Neural cell (in vitro differentiated cells): ENCODE measurements at regions not wholly inside any gene's neighbourhood (a gene's known extent, or its start where the extent isn't known, plus 50 kb on each side); places are given as distances from the start of the nearest gene placed in this dataset.

Experiments
- H2AFZ ChIP-seq: fragments of 200-600, 300-800 bp; sonication (generic), shearing (Covaris generic); 2 replicates; pipeline ENCODE4 v1.6.0; 2014; ENCODE audit warnings: low read depth, mild to moderate bottlenecking, antibody characterized with exemption, low read length, moderate library complexity
- H3F3A ChIP-seq: fragments of 200-600 bp; shearing (Covaris generic); 2 replicates; pipeline ENCODE4 v1.6.1; 2016; ENCODE audit warnings: mild to moderate bottlenecking, moderate library complexity, mixed read lengths, antibody characterized with exemption, low read length; ENCODE audit not compliant: insufficient read depth, poor library complexity, severe bottlenecking
- H3K27ac ChIP-seq: fragments of 200-600, 300-800 bp; sonication (generic), shearing (Covaris generic); 2 replicates; pipeline ENCODE4 v1.5.1; 2014; ENCODE audit warnings: mild to moderate bottlenecking, low read length, moderate library complexity
- H3K27me3 ChIP-seq: fragments of 300-800, 200-600 bp; sonication (generic), shearing (Covaris generic); 2 replicates; pipeline ENCODE4 v1.6.0; 2014; ENCODE audit warnings: mild to moderate bottlenecking, low read depth, low read length, moderate library complexity; ENCODE audit not compliant: insufficient read depth
- H3K36me3 ChIP-seq: fragments of 300-800, 200-600 bp; sonication (generic), shearing (Covaris generic); 2 replicates; pipeline ENCODE4 v1.5.1; 2014; ENCODE audit warnings: mild to moderate bottlenecking, antibody characterized with exemption, low read length, moderate library complexity; ENCODE audit not compliant: insufficient read depth
- H3K4me2 ChIP-seq: fragments of 300-800, 200-600 bp; sonication (generic), shearing (Covaris generic); 2 replicates; pipeline ENCODE4 v1.6.0; 2014; ENCODE audit warnings: mild to moderate bottlenecking, low read length
- H3K4me3 ChIP-seq: fragments of 300-800, 200-600 bp; sonication (generic), shearing (Covaris generic); 2 replicates; pipeline ENCODE4 v1.5.1; 2014; ENCODE audit warnings: mild to moderate bottlenecking, low read length, moderate library complexity
- H3K79me2 ChIP-seq: fragments of 200-600 bp; shearing (Covaris generic); replicated peaks from 2 replicates; pipeline ENCODE4 v1.6.0; 2014; ENCODE audit warnings: mild to moderate bottlenecking, low read length, moderate library complexity; ENCODE audit not compliant: insufficient read depth
- H3K9ac ChIP-seq: fragments of 300-800, 200-600 bp; sonication (generic), shearing (Covaris generic); 2 replicates; pipeline ENCODE4 v1.6.1; 2016; ENCODE audit warnings: mild to moderate bottlenecking, low read length, mixed read lengths
- H3K9me2 ChIP-seq: fragments of 200-600 bp; shearing (Covaris generic); 2 replicates; pipeline ENCODE4 v1.6.1; 2016; ENCODE audit warnings: mild to moderate bottlenecking, low read length, mixed read lengths; ENCODE audit not compliant: insufficient read depth
- H3K9me3 ChIP-seq: fragments of 200-600, 300-800 bp; sonication (generic), shearing (Covaris generic); 2 replicates; pipeline ENCODE4 v1.6.1; 2016; ENCODE audit warnings: mild to moderate bottlenecking, mixed run types, low read length, moderate library complexity, mixed read lengths
- H4K20me1 ChIP-seq: fragments of 200-600 bp; shearing (Covaris generic); 2 replicates; pipeline ENCODE4 v1.6.1; 2016; ENCODE audit warnings: mild to moderate bottlenecking, mixed run types; ENCODE audit not compliant: insufficient read depth
- EP300 ChIP-seq: fragments of 450-650 bp; conservative IDR thresholded peaks from 2 replicates; pipeline ENCODE4 v1.6.1; 2014; ENCODE audit warnings: antibody characterized with exemption, mild to moderate bottlenecking, moderate library complexity; ENCODE audit not compliant: poor library complexity, severe bottlenecking
- EZH2 ChIP-seq: fragments of 200-600, 300-800 bp; shearing (Covaris generic), sonication (generic); IDR thresholded peaks from 2 replicates; pipeline ENCODE4 v1.6.1; 2014; ENCODE audit warnings: antibody characterized with exemption, low read length, borderline replicate concordance, mild to moderate bottlenecking; ENCODE audit not compliant: insufficient read depth, poor library complexity, severe bottlenecking
- MXI1 ChIP-seq: fragments of 450-650 bp; conservative IDR thresholded peaks from 2 replicates; pipeline ENCODE4 v1.6.1; 2014; ENCODE audit warnings: antibody characterized with exemption, mild to moderate bottlenecking; ENCODE audit not compliant: poor library complexity, severe bottlenecking
- POLR2AphosphoS5 ChIP-seq: IDR thresholded peaks from 2 replicates; pipeline ENCODE4 v1.6.1; 2012
- RAD21 ChIP-seq: fragments of 450-650 bp; conservative IDR thresholded peaks from 2 replicates; pipeline ENCODE4 v1.6.1; 2014; ENCODE audit warnings: antibody characterized with exemption, mild to moderate bottlenecking, moderate library complexity
- SMC3 ChIP-seq: fragments of 450-650 bp; conservative IDR thresholded peaks from 2 replicates; pipeline ENCODE4 v1.6.1; 2014; ENCODE audit warnings: antibody characterized with exemption, mild to moderate bottlenecking, moderate library complexity; ENCODE audit not compliant: poor library complexity
- TAF1 ChIP-seq: IDR thresholded peaks from 2 replicates; pipeline ENCODE4 v1.6.1; 2012; ENCODE audit warnings: low read depth
- TF ChIP-seq, protein P1 (sequence below): IDR thresholded peaks from 2 replicates; pipeline ENCODE4 v1.6.1; 2012; ENCODE audit warnings: borderline replicate concordance
- TF ChIP-seq, protein P2 (sequence below): fragments of 450-650 bp; IDR thresholded peaks from 2 replicates; pipeline ENCODE4 v1.5.1; 2014; ENCODE audit warnings: antibody characterized with exemption, mild to moderate bottlenecking, moderate library complexity; ENCODE audit not compliant: poor library complexity, severe bottlenecking

DNA sequence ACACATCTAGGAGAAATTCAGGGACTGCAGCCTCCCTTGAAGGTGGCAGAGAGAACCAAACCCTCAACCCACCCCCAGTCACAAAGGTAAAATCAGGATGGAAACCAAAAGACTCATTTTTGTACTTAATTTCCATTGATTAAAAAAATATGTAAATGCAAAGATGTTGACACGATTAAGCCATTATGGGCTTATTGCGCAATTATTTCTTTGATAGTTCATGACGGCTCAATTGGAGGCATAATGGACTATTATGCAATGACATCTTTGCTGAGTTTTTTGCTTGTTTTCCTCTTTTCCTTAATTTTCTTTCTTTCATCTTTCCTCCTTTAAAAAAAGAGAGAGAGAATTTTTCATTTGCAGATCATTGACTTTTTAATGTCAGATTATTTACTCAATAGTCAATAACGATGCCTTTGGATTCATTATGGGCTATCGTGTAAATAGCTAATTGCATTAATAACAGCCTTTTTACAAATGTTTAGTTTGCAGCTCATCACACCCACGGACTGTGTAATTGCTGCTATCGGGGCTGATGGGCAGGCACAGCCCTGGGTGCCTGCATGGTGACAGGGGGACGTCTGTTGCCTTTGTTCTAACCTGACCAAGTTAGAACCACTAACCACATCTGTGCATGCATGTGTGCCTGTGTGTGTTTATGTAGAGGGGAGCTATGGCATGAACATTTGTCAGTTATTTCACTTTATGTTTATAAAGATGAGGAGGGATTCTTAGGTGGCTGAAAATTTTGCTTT, 482.4 kb upstream of the TSHZ3 start:
- H3K9ac ChIP-seq = no peak overlapping the region
- no peaks in the 10 kb centered on the region for H3K79me2 ChIP-seq
- peaks cover 9% of the 10 kb centered on the region for H3K9me3 ChIP-seq
- no peak overlapping the region for H3K4me3 ChIP-seq
- H3K4me2 ChIP-seq = no peak overlapping the region
- no peaks in the 10 kb centered on the region for H4K20me1 ChIP-seq
- no peaks in the 10 kb centered on the region for H3K27me3 ChIP-seq
- no peak for TF ChIP-seq SMC3
- no peak for TF ChIP-seq EP300
- no peak for TF ChIP-seq TAF1
- no peak for TF ChIP-seq POLR2AphosphoS5
- TF ChIP-seq RAD21 = no peak
- TF ChIP-seq, protein P1, sequence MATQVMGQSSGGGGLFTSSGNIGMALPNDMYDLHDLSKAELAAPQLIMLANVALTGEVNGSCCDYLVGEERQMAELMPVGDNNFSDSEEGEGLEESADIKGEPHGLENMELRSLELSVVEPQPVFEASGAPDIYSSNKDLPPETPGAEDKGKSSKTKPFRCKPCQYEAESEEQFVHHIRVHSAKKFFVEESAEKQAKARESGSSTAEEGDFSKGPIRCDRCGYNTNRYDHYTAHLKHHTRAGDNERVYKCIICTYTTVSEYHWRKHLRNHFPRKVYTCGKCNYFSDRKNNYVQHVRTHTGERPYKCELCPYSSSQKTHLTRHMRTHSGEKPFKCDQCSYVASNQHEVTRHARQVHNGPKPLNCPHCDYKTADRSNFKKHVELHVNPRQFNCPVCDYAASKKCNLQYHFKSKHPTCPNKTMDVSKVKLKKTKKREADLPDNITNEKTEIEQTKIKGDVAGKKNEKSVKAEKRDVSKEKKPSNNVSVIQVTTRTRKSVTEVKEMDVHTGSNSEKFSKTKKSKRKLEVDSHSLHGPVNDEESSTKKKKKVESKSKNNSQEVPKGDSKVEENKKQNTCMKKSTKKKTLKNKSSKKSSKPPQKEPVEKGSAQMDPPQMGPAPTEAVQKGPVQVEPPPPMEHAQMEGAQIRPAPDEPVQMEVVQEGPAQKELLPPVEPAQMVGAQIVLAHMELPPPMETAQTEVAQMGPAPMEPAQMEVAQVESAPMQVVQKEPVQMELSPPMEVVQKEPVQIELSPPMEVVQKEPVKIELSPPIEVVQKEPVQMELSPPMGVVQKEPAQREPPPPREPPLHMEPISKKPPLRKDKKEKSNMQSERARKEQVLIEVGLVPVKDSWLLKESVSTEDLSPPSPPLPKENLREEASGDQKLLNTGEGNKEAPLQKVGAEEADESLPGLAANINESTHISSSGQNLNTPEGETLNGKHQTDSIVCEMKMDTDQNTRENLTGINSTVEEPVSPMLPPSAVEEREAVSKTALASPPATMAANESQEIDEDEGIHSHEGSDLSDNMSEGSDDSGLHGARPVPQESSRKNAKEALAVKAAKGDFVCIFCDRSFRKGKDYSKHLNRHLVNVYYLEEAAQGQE = no peak
- no peak for TF ChIP-seq MXI1
- no peak for TF ChIP-seq EZH2
- TF ChIP-seq, protein P2, sequence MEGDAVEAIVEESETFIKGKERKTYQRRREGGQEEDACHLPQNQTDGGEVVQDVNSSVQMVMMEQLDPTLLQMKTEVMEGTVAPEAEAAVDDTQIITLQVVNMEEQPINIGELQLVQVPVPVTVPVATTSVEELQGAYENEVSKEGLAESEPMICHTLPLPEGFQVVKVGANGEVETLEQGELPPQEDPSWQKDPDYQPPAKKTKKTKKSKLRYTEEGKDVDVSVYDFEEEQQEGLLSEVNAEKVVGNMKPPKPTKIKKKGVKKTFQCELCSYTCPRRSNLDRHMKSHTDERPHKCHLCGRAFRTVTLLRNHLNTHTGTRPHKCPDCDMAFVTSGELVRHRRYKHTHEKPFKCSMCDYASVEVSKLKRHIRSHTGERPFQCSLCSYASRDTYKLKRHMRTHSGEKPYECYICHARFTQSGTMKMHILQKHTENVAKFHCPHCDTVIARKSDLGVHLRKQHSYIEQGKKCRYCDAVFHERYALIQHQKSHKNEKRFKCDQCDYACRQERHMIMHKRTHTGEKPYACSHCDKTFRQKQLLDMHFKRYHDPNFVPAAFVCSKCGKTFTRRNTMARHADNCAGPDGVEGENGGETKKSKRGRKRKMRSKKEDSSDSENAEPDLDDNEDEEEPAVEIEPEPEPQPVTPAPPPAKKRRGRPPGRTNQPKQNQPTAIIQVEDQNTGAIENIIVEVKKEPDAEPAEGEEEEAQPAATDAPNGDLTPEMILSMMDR = no peak
- no peaks in the 10 kb centered on the region for H3K9me2 ChIP-seq
- H3K36me3 ChIP-seq = no peaks in the 10 kb centered on the region
- no peak overlapping the region for H3K27ac ChIP-seq
- H3F3A ChIP-seq = no peaks in the 10 kb centered on the region
- no peak overlapping the region for H2AFZ ChIP-seq

DNA sequence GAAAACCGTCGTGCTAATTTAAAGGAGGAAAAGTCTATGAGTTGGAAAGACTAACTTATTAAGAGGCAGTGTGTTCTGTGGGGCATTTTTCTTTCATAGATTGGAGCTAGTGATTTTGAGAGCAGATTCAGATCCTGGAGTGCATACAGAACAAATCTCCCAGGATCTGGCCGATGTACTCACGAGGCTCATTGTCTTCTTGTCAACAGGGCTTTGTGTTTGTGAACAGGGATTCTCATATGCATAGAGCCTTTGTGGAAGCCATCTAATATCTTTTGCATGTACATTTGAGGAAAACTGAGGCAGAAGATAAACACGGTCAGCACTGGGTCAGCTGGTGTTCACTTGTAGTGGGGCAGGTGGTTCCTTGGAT, 482.9 kb upstream of the TSHZ3 start:
- Histone ChIP-seq H3K9me3 (peaks cover 9% of the 10 kb centered on the region), H3K27ac (no peak overlapping the region), H3K9me2 (no peaks in the 10 kb centered on the region), H3K27me3 (no peaks in the 10 kb centered on the region), H3K4me3 (no peak overlapping the region), H3K4me2 (no peak overlapping the region), H3F3A (no peaks in the 10 kb centered on the region), H3K9ac (no peak overlapping the region), H3K36me3 (no peaks in the 10 kb centered on the region), H3K79me2 (no peaks in the 10 kb centered on the region), H2AFZ (no peak overlapping the region), H4K20me1 (no peaks in the 10 kb centered on the region)
- TF ChIP-seq, protein P1 = no peak
- no peak for TF ChIP-seq SMC3
- no peak for TF ChIP-seq MXI1
- no peak for TF ChIP-seq RAD21
